Liver (tissue), 8 donors: ENCODE measurements at regions not wholly inside any gene's neighbourhood (a gene's known extent, or its start where the extent isn't known, plus 50 kb on each side); places are given as distances from the start of the nearest gene placed in this dataset.
A peak's percentile ranks its signal among the peaks of the same experiment; 100 is the strongest.

Experiments used
- DNase-seq: peaks from one replicate; pipeline ENCODE4 v3.0.0-alpha.2; 2017; ENCODE audit warnings: low spot score
- H3K27ac ChIP-seq, 2 donors: one replicate each; pipeline ENCODE4 v1.7.0; 2013; ENCODE audit warnings: inconsistent platforms in 2 of 2, low read length in 2 of 2, control low read depth in 1 of 2, low read depth in 1 of 2, mild to moderate bottlenecking in 1 of 2
- H3K27me3 ChIP-seq, 4 donors: one replicate each; pipeline versions ENCODE4 v1.6.1 to v1.7.0; 2013; ENCODE audit warnings: low read length in 3 of 4, inconsistent platforms in 1 of 4, mild to moderate bottlenecking in 1 of 4, moderate library complexity in 1 of 4; ENCODE audit not compliant: control insufficient read depth in 4 of 4, insufficient read depth in 4 of 4
- H3K36me3 ChIP-seq, 4 donors: one replicate each; pipeline versions ENCODE4 v1.6.1 to v1.7.0; 2013; ENCODE audit warnings: low read length in 3 of 4, mild to moderate bottlenecking in 3 of 4, low read depth in 1 of 4, moderate library complexity in 1 of 4; ENCODE audit not compliant: control insufficient read depth in 4 of 4, insufficient read depth in 3 of 4
- H3K4me1 ChIP-seq, 4 donors: one replicate each; pipeline versions ENCODE4 v1.6.1 to v1.7.0; 2013; ENCODE audit warnings: low read length in 3 of 4, mild to moderate bottlenecking in 3 of 4, moderate library complexity in 1 of 4; ENCODE audit not compliant: control insufficient read depth in 4 of 4, insufficient read depth in 4 of 4
- H3K4me3 ChIP-seq, 3 donors: one replicate each; pipeline versions ENCODE4 v1.6.1 to v1.7.0; 2013; ENCODE audit warnings: low read length in 3 of 3, control low read depth in 1 of 3, low read depth in 1 of 3, mild to moderate bottlenecking in 1 of 3
- H3K9ac ChIP-seq, 2 donors: one replicate each; pipeline ENCODE4 v1.7.0; 2013; ENCODE audit warnings: low read length in 2 of 2, mild to moderate bottlenecking in 2 of 2, moderate library complexity in 2 of 2, control low read depth in 1 of 2, low read depth in 1 of 2
- H3K9me3 ChIP-seq, 4 donors: one replicate each; pipeline versions ENCODE4 v1.6.1 to v1.7.0; 2013; ENCODE audit warnings: low read length in 3 of 4; ENCODE audit not compliant: control insufficient read depth in 4 of 4
- EGR1 ChIP-seq, 2 donors: IDR thresholded peaks; 2 replicates each; pipeline ENCODE4 v1.6.1; 2016 to 2018; ENCODE audit warnings: antibody characterized with exemption in 2 of 2, low read depth in 2 of 2
- GABPA ChIP-seq, 2 donors: IDR thresholded peaks in 1 of 2; conservative IDR thresholded peaks in 1 of 2; 2 replicates each; pipeline ENCODE4 v1.6.1; 2016; ENCODE audit warnings: antibody characterized with exemption in 2 of 2, mild to moderate bottlenecking in 1 of 2, moderate library complexity in 1 of 2
- HNF4A ChIP-seq, 2 donors: conservative IDR thresholded peaks; 2 replicates each; pipeline ENCODE4 v1.6.1; 2016; ENCODE audit warnings: antibody characterized with exemption in 2 of 2, mild to moderate bottlenecking in 2 of 2
- HNF4G ChIP-seq: IDR thresholded peaks from 2 replicates; pipeline ENCODE4 v1.6.1; 2016; ENCODE audit warnings: antibody characterized with exemption
- JUND ChIP-seq, 2 donors: IDR thresholded peaks; 2 replicates each; pipeline ENCODE4 v1.6.1; 2016; ENCODE audit warnings: antibody characterized with exemption in 2 of 2
- NR2F2 ChIP-seq: IDR thresholded peaks from 2 replicates; pipeline ENCODE4 v1.6.1; 2016; ENCODE audit warnings: antibody characterized with exemption
- RXRA ChIP-seq, 2 donors: IDR thresholded peaks; 2 replicates each; pipeline ENCODE4 v1.6.1; 2017 to 2018; ENCODE audit warnings: antibody characterized with exemption in 2 of 2, mild to moderate bottlenecking in 1 of 2
- YY1 ChIP-seq: IDR thresholded peaks from 2 replicates; pipeline ENCODE4 v1.6.1; 2016; ENCODE audit warnings: antibody characterized with exemption, mild to moderate bottlenecking
- WGBS: extraction: QIAGEN DNeasy Blood & Tissue Kit; methylation state at CpG from one replicate; pipeline ENCODE4 v1.1.7; 2013; 5-methylcytosine and 5-hydroxymethylcytosine counted together
- TF ChIP-seq, protein P1 (sequence below): IDR thresholded peaks from 2 replicates; pipeline ENCODE4 v1.6.1; 2016; ENCODE audit warnings: antibody characterized with exemption
- TF ChIP-seq, protein P2 (sequence below): IDR thresholded peaks from 2 replicates; pipeline ENCODE4 v1.6.1; 2016; ENCODE audit warnings: antibody characterized with exemption, mild to moderate bottlenecking
- TF ChIP-seq, protein P3 (sequence below): IDR thresholded peaks from 2 replicates; pipeline ENCODE4 v1.6.1; 2016; ENCODE audit warnings: antibody characterized with exemption
- TF ChIP-seq, protein P4 (sequence below): fragments of 150-350 bp; IDR thresholded peaks from 2 replicates; pipeline ENCODE4 v1.5.1; 2017; ENCODE audit warnings: improper control_type of control experiment, low read depth, low read length; ENCODE audit not compliant: missing input control
- donor health status: healthy.
- donor health status: healthy.
- donor health status: healthy.
- donor health status: healthy.
- donor health status: healthy.

DNA sequence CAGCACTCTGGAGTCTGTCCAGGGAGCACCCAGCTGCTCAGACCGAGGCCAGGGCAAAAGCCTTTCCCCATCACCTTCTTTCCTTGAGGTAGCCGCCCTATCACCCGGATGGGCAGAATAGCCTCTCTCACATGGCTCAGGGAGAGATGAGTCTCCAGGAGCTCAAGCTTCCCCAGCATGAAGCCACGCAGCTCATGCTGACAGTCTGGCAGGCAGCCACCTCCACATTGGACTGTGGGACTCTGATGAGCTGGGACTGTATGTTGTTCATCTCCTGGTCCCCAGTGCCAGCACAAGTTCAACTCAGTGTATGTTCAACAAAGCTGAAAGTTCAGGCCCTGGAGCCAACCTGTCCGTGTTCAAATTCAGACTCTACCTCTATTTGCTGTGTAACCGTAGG, 75.2 kb upstream of the ZC3H12A start:
- H3K9ac ChIP-seq = no peak overlapping the region
- no peak overlapping the region for H3K27ac ChIP-seq
- no peak overlapping the region for H3K4me3 ChIP-seq
- TF ChIP-seq RXRA (IDR thresholded peaks at IDR 0.05) = no peak
- TF ChIP-seq JUND (IDR thresholded peaks at IDR 0.05) = no peak
- TF ChIP-seq, protein P1, sequence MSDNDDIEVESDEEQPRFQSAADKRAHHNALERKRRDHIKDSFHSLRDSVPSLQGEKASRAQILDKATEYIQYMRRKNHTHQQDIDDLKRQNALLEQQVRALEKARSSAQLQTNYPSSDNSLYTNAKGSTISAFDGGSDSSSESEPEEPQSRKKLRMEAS = no peak
- TF ChIP-seq, protein P2, sequence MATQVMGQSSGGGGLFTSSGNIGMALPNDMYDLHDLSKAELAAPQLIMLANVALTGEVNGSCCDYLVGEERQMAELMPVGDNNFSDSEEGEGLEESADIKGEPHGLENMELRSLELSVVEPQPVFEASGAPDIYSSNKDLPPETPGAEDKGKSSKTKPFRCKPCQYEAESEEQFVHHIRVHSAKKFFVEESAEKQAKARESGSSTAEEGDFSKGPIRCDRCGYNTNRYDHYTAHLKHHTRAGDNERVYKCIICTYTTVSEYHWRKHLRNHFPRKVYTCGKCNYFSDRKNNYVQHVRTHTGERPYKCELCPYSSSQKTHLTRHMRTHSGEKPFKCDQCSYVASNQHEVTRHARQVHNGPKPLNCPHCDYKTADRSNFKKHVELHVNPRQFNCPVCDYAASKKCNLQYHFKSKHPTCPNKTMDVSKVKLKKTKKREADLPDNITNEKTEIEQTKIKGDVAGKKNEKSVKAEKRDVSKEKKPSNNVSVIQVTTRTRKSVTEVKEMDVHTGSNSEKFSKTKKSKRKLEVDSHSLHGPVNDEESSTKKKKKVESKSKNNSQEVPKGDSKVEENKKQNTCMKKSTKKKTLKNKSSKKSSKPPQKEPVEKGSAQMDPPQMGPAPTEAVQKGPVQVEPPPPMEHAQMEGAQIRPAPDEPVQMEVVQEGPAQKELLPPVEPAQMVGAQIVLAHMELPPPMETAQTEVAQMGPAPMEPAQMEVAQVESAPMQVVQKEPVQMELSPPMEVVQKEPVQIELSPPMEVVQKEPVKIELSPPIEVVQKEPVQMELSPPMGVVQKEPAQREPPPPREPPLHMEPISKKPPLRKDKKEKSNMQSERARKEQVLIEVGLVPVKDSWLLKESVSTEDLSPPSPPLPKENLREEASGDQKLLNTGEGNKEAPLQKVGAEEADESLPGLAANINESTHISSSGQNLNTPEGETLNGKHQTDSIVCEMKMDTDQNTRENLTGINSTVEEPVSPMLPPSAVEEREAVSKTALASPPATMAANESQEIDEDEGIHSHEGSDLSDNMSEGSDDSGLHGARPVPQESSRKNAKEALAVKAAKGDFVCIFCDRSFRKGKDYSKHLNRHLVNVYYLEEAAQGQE = no peak
- TF ChIP-seq HNF4A (conservative IDR thresholded peaks at IDR 0.05) = peak; percentile 19 to 38
- TF ChIP-seq, protein P3, sequence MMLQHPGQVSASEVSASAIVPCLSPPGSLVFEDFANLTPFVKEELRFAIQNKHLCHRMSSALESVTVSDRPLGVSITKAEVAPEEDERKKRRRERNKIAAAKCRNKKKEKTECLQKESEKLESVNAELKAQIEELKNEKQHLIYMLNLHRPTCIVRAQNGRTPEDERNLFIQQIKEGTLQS = no peak
- TF ChIP-seq NR2F2 = no peak
- TF ChIP-seq GABPA (IDR thresholded peaks at IDR 0.05 in 1 of 2, conservative IDR thresholded peaks at IDR 0.05 in 1 of 2) = no peak
- H3K36me3 ChIP-seq = peaks cover 0 to 2% (median 0%) of the 10 kb centered on the region in 4 donors
- H3K9me3 ChIP-seq = no peaks in the 10 kb centered on the region
- no peaks in the 10 kb centered on the region for H3K4me1 ChIP-seq
- DNase-seq = no peak
- peaks cover 0 to 10% (median 3%) of the 10 kb centered on the region in 4 donors for H3K27me3 ChIP-seq
- WGBS = 41% methylated on average over 6 of the region's 6 CpGs

DNA sequence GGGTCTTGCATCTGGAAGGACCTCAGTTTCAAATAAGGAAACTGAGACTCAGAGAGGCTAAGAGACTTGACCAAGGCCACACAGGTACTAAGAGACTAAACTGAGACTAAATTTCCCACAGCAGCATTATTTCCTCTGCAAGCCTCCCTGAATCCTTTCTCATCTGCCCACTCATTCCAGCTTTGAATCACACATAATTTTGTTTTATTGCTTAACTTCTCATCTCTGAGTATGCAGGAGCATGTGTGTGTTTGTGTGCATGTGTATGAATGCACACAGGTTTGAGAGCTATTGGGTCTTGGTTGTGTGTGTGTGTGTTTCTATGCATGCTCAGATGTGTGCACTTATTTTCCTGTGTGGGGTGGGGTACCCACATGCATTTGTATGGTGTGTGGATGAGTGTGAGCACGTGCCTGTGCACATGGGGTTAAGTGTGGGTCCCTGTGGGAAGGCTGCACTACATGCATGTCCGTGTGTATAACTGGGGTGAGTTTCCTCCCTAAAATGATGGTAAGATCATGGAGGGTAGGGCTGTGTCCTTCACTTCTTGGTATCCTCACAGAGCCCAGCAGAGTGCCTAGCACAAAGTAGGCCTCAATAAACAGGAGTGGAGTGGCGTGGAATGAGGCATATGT, 74.4 kb upstream of the ZC3H12A start:
- H3K4me3 ChIP-seq = no peak overlapping the region
- H3K9me3 ChIP-seq = no peaks in the 10 kb centered on the region
- peaks cover 0 to 6% (median 3%) of the 10 kb centered on the region in 4 donors for H3K27me3 ChIP-seq
- 65% methylated on average over 3 of the region's 3 CpGs for WGBS
- H3K4me1 ChIP-seq = no peaks in the 10 kb centered on the region
- TF ChIP-seq, protein P4, sequence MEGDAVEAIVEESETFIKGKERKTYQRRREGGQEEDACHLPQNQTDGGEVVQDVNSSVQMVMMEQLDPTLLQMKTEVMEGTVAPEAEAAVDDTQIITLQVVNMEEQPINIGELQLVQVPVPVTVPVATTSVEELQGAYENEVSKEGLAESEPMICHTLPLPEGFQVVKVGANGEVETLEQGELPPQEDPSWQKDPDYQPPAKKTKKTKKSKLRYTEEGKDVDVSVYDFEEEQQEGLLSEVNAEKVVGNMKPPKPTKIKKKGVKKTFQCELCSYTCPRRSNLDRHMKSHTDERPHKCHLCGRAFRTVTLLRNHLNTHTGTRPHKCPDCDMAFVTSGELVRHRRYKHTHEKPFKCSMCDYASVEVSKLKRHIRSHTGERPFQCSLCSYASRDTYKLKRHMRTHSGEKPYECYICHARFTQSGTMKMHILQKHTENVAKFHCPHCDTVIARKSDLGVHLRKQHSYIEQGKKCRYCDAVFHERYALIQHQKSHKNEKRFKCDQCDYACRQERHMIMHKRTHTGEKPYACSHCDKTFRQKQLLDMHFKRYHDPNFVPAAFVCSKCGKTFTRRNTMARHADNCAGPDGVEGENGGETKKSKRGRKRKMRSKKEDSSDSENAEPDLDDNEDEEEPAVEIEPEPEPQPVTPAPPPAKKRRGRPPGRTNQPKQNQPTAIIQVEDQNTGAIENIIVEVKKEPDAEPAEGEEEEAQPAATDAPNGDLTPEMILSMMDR = no peak
- TF ChIP-seq GABPA (IDR thresholded peaks at IDR 0.05 in 1 of 2, conservative IDR thresholded peaks at IDR 0.05 in 1 of 2) = no peak
- TF ChIP-seq HNF4G = no peak
- TF ChIP-seq RXRA (IDR thresholded peaks at IDR 0.05) = no peak
- no peak for TF ChIP-seq NR2F2
- no peak for TF ChIP-seq JUND (IDR thresholded peaks at IDR 0.05)
- TF ChIP-seq EGR1 (IDR thresholded peaks at IDR 0.05; ENCODE audit: low read depth in 2 of 2) = no peak
- no peak for TF ChIP-seq HNF4A (conservative IDR thresholded peaks at IDR 0.05)
- TF ChIP-seq YY1 = no peak
- TF ChIP-seq, protein P2 = no peak
- DNase-seq = no peak
- H3K9ac ChIP-seq = no peak overlapping the region
- H3K36me3 ChIP-seq = peaks cover 0 to 2% (median 0%) of the 10 kb centered on the region in 4 donors
- H3K27ac ChIP-seq = no peak overlapping the region
